GM18873 (cell line): ENCODE measurements at regions not wholly inside any gene's neighbourhood (a gene's known extent, or its start where the extent isn't known, plus 50 kb on each side); places are given as distances from the start of the nearest gene placed in this dataset.

Source experiments
- ATAC-seq: cut with Tn5 transposase; IDR thresholded peaks from one replicate; pipeline ENCODE4 v1.9.1; 2021; ENCODE audit warnings: mild to moderate bottlenecking, moderate library complexity, moderate number of reproducible peaks; ENCODE audit not compliant: unreplicated experiment, low FRiP score

GRCh38 chr1:164210211-164210739, 348.7 kb upstream of the PBX1 start:
- ATAC-seq: no peak

DNA sequence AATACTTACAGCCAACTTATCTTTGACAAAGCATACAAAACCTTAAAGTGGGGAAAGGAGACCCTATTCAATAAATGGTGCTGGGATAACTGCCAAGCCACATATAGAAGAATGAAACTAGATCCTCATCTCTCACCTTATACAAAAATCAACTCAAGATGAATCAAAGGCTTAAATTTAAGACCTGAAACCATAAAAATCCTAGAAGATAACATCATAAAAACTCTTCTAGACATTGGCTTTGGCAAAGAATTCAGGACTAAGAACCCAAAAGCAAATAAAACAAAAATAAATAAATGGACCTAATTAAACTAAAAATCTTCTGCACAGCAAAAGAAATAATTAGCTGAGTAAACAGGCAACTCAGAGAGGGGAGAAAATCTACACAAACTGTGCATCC, 335.6 kb upstream of the PBX1 start:
- ATAC-seq: no peak

- no peak for ATAC-seq
Measured at GRCh38 chr1:164225011-164225410, 334.0 kb upstream of the PBX1 start.

- ATAC-seq: no peak
Measured at GRCh38 chr1:164226977-164227376, 332.0 kb upstream of the PBX1 start.

GRCh38 chr1:164228928-164229327, 330.1 kb upstream of the PBX1 start:
- no peak for ATAC-seq

DNA sequence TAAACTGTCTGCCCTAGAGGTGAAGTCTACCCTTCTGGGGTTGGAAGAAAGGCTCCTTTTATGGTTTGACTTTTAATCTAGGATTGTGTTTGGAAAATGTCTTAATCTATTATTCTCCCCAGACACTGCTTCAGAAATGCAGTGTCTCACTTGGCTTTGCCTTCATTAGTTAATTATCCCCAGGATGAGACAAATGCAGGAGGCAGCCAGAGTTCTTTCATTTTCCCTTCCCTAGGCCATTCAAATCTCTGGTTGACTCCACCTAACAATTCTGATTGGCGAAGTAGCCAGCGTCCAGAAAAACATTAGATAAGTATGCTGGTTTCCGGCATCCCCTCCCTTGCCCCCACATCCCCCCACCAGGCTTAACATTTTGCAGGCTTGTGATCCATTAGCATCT, 325.8 kb upstream of the PBX1 start:
- no peak for ATAC-seq

GRCh38 chr1:164240081-164240480, 318.9 kb upstream of the PBX1 start:
- ATAC-seq: no peak

DNA sequence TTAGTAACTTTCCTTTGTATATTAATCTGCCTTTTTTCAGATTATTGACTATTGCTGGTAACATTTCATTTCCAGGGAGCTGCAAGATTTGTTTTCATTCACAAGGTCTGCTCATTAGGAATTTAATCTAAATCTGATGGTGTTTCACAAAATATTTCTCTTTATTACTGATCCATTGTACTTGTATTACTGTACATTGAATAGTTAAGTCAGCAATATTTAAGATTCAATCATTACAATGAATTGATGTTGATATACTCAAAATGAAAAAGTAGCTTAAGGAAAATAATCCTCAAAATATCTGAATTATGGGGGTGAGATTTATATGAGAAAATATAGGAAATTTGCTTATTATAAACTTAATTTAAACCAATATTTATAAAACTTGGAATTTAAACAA, 308.6 kb upstream of the PBX1 start:
- ATAC-seq: no peak

GRCh38 chr1:164256456-164256855, 302.5 kb upstream of the PBX1 start:
- no peak for ATAC-seq

GRCh38 chr1:164261691-164262240, 297.2 kb upstream of the PBX1 start:
- ATAC-seq: no peak

GRCh38 chr1:164263540-164263939, 295.4 kb upstream of the PBX1 start:
- ATAC-seq: no peak

GRCh38 chr1:164265232-164265631, 293.8 kb upstream of the PBX1 start:
- ATAC-seq: no peak

- ATAC-seq: no peak
Measured at GRCh38 chr1:164272156-164272555, 286.8 kb upstream of the PBX1 start.

DNA sequence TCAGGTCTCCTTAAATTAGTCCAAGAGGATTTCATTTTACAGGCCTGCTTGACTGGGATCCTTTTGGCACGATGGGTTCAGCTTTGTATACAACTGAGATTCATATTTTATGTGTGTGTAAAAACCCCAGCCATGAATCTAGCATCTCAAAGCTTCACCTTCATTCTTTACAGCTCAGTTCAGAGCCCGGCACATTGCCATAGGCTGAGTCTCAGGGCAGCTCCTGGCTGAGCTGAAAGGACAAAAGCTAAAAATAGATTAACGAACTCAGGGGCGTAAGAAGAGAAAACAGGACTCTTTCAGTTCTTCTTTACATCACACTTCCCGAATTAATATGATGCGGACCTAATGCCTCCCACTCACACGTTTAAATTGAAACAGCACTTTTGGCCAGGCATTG, 262.8 kb upstream of the PBX1 start:
- no peak for ATAC-seq

- no peak for ATAC-seq
Measured at GRCh38 chr1:164308101-164308500, 250.9 kb upstream of the PBX1 start.

DNA sequence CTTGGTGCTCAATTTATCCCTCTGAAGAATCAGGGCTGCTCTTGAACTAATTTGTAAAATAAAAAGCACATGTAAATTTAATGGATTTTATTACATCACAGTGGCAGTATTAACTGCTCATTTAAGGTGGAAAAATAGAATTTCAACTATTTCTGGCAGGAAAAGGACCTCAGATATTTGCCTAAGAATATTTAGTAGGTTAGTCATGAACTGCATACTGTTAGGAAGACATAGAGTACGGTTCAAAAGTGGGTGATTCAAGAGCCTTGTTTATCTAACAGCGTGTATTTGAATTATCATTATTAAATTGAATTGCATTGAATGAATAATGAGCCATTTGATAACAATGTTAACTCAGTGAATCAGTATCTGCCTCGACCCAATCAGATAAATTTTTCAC, 248.8 kb upstream of the PBX1 start:
- ATAC-seq: no peak

- ATAC-seq: no peak
Measured at GRCh38 chr1:164311377-164311776, 247.6 kb upstream of the PBX1 start.

GRCh38 chr1:164320790-164321731, 237.9 kb upstream of the PBX1 start:
- no peak for ATAC-seq

- ATAC-seq: no peak
Measured at GRCh38 chr1:164325786-164326185, 233.2 kb upstream of the PBX1 start.

DNA sequence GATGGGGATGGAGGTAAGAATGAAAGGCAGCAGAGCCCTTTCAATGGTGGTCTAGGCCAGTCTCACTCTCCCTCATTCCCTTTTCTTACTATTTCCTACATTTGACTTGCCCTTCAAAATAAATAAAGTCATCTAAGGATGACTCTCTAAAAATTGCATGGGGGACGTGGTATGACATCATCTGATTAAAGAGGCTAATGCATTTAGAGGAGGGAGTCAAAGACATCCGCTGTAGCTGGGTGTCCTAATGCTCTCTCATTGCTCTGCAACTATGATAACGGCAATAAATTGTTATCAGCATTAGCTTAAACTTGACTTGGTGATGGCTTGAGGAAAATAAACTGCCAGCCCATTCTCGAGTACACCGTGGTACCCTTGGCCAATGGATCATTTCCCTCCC, 225.6 kb upstream of the PBX1 start:
- ATAC-seq: no peak

DNA sequence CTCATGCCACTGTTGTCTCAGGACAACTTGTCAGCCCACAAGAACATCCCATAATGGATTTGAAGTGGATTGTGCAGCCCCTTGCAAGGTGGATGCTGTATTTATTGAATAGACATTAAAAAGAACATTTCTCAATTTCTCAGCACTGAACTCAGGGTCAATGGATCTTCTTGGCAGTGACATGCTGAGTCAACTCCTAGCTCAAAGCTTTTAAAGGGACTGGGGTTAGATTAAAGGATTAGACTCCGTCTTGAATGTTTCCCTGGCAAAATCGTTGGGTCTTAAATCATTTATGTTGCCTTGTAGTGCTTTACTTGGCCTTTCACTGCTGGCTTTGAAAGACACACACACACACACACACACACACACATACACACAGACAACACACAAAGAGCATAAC, 221.6 kb upstream of the PBX1 start:
- ATAC-seq: no peak

DNA sequence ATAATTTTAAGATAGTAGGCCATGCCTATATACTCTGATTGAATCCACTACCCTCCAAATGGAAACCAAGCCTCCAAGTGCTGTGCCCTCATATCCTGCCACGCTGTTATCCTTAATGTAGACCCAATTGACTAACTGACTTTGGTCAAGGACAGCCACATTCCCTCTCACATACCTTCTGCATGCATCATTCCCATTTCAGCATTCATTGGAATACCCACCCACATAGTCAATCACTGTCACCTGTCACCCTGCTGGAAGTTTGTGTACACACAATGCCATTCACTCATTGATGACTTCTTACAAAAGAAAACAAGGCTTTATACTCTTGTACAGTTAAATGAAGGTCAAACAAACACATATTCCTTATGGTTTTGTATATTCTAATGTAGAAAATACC, 221.1 kb upstream of the PBX1 start:
- no peak for ATAC-seq
